Chondrocyte (in vitro differentiated cells): ENCODE measurements at regions not wholly inside any gene's neighbourhood (a gene's known extent, or its start where the extent isn't known, plus 50 kb on each side); places are given as distances from the start of the nearest gene placed in this dataset.

ENCODE experiments used
- DNase-seq: peaks from one replicate; pipeline ENCODE4 v3.0.0; 2021; ENCODE audit warnings: mixed read lengths, low spot score
- H3K27ac Mint-ChIP-seq: one replicate; pipeline ENCODE4 v1.8.0; 2021; ENCODE audit warnings: mild to moderate bottlenecking, moderate library complexity, mixed read lengths; ENCODE audit not compliant: unreplicated experiment
- H3K27me3 Mint-ChIP-seq: 2 replicates; pipeline ENCODE4 v1.8.0; 2021; ENCODE audit warnings: low read depth, mixed read lengths
- H3K36me3 Mint-ChIP-seq: 2 replicates; pipeline ENCODE4 v1.8.0; 2021; ENCODE audit warnings: low read depth, mixed read lengths
- H3K4me1 Mint-ChIP-seq: 2 replicates; pipeline ENCODE4 v1.8.0; 2021; ENCODE audit warnings: low read depth, mild to moderate bottlenecking, mixed read lengths
- H3K4me3 Mint-ChIP-seq: one replicate; pipeline ENCODE4 v1.8.0; 2021; ENCODE audit warnings: mild to moderate bottlenecking, moderate library complexity, mixed read lengths; ENCODE audit not compliant: unreplicated experiment
- H3K9me3 Mint-ChIP-seq: 2 replicates; pipeline ENCODE4 v1.8.0; 2021; ENCODE audit warnings: low read depth, mixed read lengths
- CTCF ChIP-seq: fragments of 200-600 bp; sonication (generic); IDR thresholded peaks from 2 replicates; pipeline ENCODE4 v1.5.0; 2021; ENCODE audit warnings: antibody characterized with exemption, mild to moderate bottlenecking, moderate library complexity

GRCh38 chr14:94936401-94936892, 166.5 kb upstream of the GSC start:
- no peaks in the 10 kb centered on the region for H3K9me3 Mint-ChIP-seq
- peaks cover 26% of the 10 kb centered on the region for H3K4me1 Mint-ChIP-seq
- no peak for DNase-seq
- TF ChIP-seq CTCF: no peak
- no peak overlapping the region for H3K4me3 Mint-ChIP-seq
- peak overlapping the region; percentile 62 for H3K27ac Mint-ChIP-seq
- no peaks in the 10 kb centered on the region for H3K27me3 Mint-ChIP-seq
- H3K36me3 Mint-ChIP-seq: no peaks in the 10 kb centered on the region

GRCh38 chr14:94935706-94936300, 165.9 kb upstream of the GSC start:
- Mint-ChIP-seq H3K27ac (no peak overlapping the region), H3K4me3 (no peak overlapping the region)
- TF ChIP-seq CTCF: no peak

GRCh38 chr14:94934276-94934810, 164.4 kb upstream of the GSC start:
- Mint-ChIP-seq H3K36me3 (no peaks in the 10 kb centered on the region), H3K27ac (peak overlapping the region; percentile 6), H3K9me3 (no peaks in the 10 kb centered on the region), H3K4me1 (peaks cover 26% of the 10 kb centered on the region), H3K27me3 (no peaks in the 10 kb centered on the region), H3K4me3 (no peak overlapping the region)
- TF ChIP-seq CTCF: no peak
- DNase-seq: no peak

More at GRCh38 chr14:94935706-94936300, 165.9 kb upstream of the GSC start:
- no peaks in the 10 kb centered on the region for H3K27me3 Mint-ChIP-seq
- H3K36me3 Mint-ChIP-seq: no peaks in the 10 kb centered on the region
- DNase-seq: no peak
- H3K9me3 Mint-ChIP-seq: no peaks in the 10 kb centered on the region
- peaks cover 26% of the 10 kb centered on the region for H3K4me1 Mint-ChIP-seq

GRCh38 chr14:94933486-94933885, 163.6 kb upstream of the GSC start:
- DNase-seq: no peak
- H3K27ac Mint-ChIP-seq: peak overlapping the region; percentile 23
- H3K4me3 Mint-ChIP-seq: no peak overlapping the region
- no peaks in the 10 kb centered on the region for H3K9me3 Mint-ChIP-seq
- no peaks in the 10 kb centered on the region for H3K36me3 Mint-ChIP-seq
- TF ChIP-seq CTCF: no peak
- H3K4me1 Mint-ChIP-seq: peaks cover 26% of the 10 kb centered on the region
- H3K27me3 Mint-ChIP-seq: no peaks in the 10 kb centered on the region

GRCh38 chr14:94932589-94932988, 162.7 kb upstream of the GSC start:
- H3K27me3 Mint-ChIP-seq: no peaks in the 10 kb centered on the region
- no peak for DNase-seq
- no peaks in the 10 kb centered on the region for H3K36me3 Mint-ChIP-seq
- no peak overlapping the region for H3K27ac Mint-ChIP-seq
- H3K9me3 Mint-ChIP-seq: no peaks in the 10 kb centered on the region
- peaks cover 26% of the 10 kb centered on the region for H3K4me1 Mint-ChIP-seq
- TF ChIP-seq CTCF: no peak
- no peak overlapping the region for H3K4me3 Mint-ChIP-seq
